Epithelial cell of proximal tubule (primary cell): ENCODE measurements at regions not wholly inside any gene's neighbourhood (a gene's known extent, or its start where the extent isn't known, plus 50 kb on each side); places are given as distances from the start of the nearest gene placed in this dataset.

Source experiments
- DNase-seq: peaks from one replicate; pipeline ENCODE4 v3.0.0-alpha.2; 2011; ENCODE audit warnings: low read depth
- H3K4me3 ChIP-seq: 2 replicates; pipeline ENCODE4 v1.5.1; 2011; ENCODE audit warnings: low read depth, mild to moderate bottlenecking, low read length
- TF ChIP-seq, protein P1 (sequence below): conservative IDR thresholded peaks from 2 replicates; pipeline ENCODE4 v1.5.1; 2012; ENCODE audit warnings: low read depth, mild to moderate bottlenecking, low read length

DNA sequence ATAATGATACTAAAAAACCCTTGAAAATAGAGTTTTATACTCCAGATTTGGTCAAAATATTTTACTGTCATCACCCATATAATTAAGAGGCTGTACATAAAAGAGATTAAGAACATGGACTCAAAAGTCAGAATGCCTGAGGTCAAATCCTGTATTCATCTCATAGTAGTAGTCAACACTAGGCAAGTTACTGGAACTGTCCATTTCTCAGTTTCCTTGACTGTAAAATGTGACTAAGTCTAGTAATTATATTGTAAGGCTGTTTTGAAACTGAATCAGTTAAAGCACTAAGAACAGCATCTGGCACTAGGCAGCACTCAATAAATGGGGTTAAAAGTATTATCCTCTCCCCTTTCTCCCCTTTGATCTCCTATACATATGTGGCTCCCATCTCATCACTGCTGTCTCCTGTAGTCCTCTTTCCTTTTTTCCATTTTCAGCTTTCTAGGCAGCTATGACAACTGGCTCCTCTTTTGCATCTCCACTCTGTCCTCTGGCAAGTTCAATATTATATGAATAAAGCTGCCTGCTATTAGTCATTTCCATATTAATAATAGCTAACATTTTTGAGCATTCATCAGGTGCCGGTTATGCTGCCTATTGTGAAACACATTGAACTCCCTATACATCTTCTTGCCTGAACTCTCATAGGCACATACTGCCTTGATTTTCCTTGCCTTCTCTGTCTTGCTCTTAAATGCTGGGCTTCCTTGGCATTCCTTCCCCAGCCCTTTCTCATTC, 185.8 kb upstream of the NREP start:
- DNase-seq, result no peak
- TF ChIP-seq, protein P1, sequence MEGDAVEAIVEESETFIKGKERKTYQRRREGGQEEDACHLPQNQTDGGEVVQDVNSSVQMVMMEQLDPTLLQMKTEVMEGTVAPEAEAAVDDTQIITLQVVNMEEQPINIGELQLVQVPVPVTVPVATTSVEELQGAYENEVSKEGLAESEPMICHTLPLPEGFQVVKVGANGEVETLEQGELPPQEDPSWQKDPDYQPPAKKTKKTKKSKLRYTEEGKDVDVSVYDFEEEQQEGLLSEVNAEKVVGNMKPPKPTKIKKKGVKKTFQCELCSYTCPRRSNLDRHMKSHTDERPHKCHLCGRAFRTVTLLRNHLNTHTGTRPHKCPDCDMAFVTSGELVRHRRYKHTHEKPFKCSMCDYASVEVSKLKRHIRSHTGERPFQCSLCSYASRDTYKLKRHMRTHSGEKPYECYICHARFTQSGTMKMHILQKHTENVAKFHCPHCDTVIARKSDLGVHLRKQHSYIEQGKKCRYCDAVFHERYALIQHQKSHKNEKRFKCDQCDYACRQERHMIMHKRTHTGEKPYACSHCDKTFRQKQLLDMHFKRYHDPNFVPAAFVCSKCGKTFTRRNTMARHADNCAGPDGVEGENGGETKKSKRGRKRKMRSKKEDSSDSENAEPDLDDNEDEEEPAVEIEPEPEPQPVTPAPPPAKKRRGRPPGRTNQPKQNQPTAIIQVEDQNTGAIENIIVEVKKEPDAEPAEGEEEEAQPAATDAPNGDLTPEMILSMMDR, result no peak
- no peak overlapping the region for H3K4me3 ChIP-seq

DNA sequence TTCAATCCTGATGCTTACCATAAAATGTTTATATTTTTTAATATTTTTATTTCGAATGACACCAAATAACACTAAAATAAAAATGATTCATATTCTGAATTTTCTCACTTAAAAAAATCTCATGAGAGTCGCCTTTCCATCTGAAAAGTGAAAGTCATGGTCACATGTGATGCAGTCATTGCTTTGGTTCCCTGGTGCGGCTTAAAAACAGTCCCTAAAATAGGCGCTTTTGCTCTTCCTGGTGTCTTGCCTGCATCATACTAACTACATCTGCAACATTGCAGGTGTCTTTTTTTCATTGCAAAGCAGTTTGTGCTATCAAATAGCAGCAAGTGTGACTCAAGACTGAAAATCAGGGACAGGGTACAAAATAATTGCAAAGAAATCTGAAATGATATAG, 185.2 kb upstream of the NREP start:
- TF ChIP-seq, protein P1, result no peak
- H3K4me3 ChIP-seq, result no peak overlapping the region
- DNase-seq, result no peak

DNA sequence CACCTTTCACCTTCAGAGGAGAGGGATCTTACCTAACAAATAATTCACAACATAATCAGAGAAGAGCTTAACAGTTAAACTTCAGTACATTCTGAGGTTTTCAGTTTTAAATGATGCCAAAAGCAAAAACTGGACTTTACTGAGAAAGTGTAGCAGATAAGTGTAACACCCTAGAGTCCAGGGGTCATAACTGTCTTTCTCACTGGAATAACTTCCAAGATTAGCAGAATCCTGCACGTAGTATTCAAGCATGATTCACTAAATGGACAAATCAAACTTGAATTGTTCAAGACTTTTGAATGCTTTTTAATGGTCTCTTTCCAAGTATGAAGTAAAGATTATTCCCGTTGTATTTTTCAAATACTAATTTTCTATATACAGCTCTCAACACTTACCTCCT, 180.1 kb upstream of the NREP start:
- TF ChIP-seq, protein P1, result no peak
- H3K4me3 ChIP-seq, result no peak overlapping the region
- DNase-seq, result no peak

DNA sequence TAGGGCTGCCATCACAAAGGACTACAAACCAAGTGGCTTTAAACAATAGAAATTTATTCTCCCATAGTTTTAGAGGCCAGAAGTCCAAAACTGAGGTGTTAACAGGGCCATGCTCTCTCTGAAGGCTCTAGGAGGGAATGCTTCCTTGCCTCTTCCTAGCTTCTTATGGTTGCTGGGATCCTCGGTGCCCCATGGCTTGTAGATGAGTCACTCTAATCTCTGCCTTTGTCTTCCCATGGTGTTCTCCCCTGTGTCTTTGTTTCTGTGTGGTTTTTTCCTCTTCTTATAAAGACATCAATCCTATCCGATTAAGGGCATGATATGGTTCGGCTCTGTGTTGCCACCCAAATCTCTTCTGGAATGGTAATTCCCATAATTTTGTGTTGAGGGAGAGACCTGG, 178.8 kb upstream of the NREP start:
- H3K4me3 ChIP-seq, result no peak overlapping the region
- DNase-seq, result no peak
- TF ChIP-seq, protein P1, result no peak

DNA sequence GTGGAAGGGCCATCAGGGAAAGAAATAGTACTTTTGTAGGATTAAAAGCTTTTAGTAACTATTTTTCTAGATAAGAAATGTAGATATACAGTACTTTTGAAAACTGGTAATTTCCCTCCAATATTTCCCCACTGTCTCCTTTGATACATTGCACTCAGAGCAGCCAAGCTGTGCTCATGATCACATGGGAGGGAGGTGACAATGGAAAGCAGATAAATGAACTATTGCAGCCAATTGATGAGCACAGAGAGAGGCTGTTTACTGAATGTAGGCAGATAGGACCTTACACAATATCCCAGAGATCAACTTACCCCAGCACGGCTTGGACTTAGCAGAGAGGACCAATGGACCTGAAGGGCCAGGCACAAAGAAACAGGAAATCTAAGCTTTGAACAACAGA, 178.0 kb upstream of the NREP start:
- no peak for DNase-seq
- H3K4me3 ChIP-seq, result no peak overlapping the region
- TF ChIP-seq, protein P1, result no peak

DNA sequence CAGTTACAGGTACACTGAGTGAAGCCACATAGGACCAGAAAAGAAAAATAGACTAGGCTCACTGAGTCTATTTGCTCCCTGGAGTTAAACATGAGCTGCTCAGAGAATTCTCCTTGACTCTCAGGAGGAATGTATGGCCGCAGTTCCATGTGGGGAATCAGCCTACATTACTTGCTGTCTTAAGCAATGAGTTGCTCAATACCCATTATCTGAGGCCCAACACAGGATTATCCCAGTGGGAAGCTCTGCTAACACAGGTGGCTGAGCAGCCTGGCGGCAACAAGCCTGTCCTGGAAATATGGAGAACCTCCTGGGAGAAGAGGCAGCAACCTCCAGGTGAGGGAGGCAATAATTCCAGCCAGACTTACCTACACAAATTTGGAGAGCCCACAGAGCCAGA, 177.5 kb upstream of the NREP start:
- DNase-seq, result no peak
- TF ChIP-seq, protein P1, result no peak
- no peak overlapping the region for H3K4me3 ChIP-seq

DNA sequence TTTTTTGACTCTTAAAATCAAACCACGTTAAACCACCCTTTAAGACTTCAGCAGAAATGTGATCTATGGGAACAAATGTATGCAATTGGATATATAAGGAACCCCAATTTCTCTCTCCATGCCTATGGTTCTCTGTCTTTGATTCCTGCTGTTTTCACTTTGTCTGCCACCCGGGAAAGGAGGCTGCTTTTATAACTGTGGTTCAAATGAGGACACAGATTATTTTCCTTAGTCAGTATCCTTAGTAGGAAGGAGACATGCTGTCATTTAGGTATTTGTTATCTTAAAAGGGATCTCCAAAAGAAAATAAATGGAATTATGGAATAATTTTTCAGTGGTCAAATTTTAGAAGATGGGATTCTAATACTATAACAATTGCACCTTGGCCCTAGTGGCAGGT, 176.1 kb upstream of the NREP start:
- TF ChIP-seq, protein P1, result no peak
- no peak for DNase-seq
- no peak overlapping the region for H3K4me3 ChIP-seq
